Endodermal cell (in vitro differentiated cells): ENCODE measurements at regions not wholly inside any gene's neighbourhood (a gene's known extent, or its start where the extent isn't known, plus 50 kb on each side); places are given as distances from the start of the nearest gene placed in this dataset.

ENCODE experiments used
- DNase-seq: peaks from one replicate; pipeline ENCODE4 v3.0.0-alpha.2; 2017
- H3K27ac ChIP-seq: 2 replicates; pipeline ENCODE4 v1.5.1; 2013; ENCODE audit warnings: mild to moderate bottlenecking, low read depth, low read length, moderate library complexity
- H3K27me3 ChIP-seq: 2 replicates; pipeline ENCODE4 v1.6.1; 2013; ENCODE audit warnings: mild to moderate bottlenecking, low read length, moderate library complexity; ENCODE audit not compliant: insufficient read depth, control insufficient read depth, poor library complexity, severe bottlenecking
- H3K36me3 ChIP-seq: 2 replicates; pipeline ENCODE4 v1.7.0; 2013; ENCODE audit warnings: mild to moderate bottlenecking, low read length, moderate library complexity; ENCODE audit not compliant: control insufficient read depth, insufficient read depth
- H3K4me1 ChIP-seq: one replicate; pipeline ENCODE4 v1.7.0; 2013; ENCODE audit warnings: low read length; ENCODE audit not compliant: control insufficient read depth, insufficient read depth
- H3K4me3 ChIP-seq: 2 replicates; pipeline ENCODE4 v1.5.1; 2013; ENCODE audit warnings: mild to moderate bottlenecking, low read length, moderate library complexity
- H3K9ac ChIP-seq: 2 replicates; pipeline ENCODE4 v1.6.1; 2013; ENCODE audit warnings: mild to moderate bottlenecking, low read length, moderate library complexity; ENCODE audit not compliant: poor library complexity, severe bottlenecking; ENCODE audit errors: extremely low read depth
- H3K9me3 ChIP-seq: 2 replicates; pipeline ENCODE4 v1.6.1; 2013; ENCODE audit warnings: mild to moderate bottlenecking, low read length, moderate library complexity; ENCODE audit not compliant: control insufficient read depth
- H3K27ac Mint-ChIP-seq: 2 replicates; pipeline ENCODE4 v1.8.0; 2020; ENCODE audit warnings: mixed read lengths
- H3K27me3 Mint-ChIP-seq: 2 replicates; pipeline ENCODE4 v1.8.0; 2021; ENCODE audit warnings: mild to moderate bottlenecking, mixed read lengths; ENCODE audit not compliant: insufficient read depth
- H3K36me3 Mint-ChIP-seq: 2 replicates; pipeline ENCODE4 v1.8.0; 2020; ENCODE audit warnings: low read depth, mixed read lengths
- H3K4me1 Mint-ChIP-seq: 2 replicates; pipeline ENCODE4 v1.8.0; 2020; ENCODE audit warnings: mixed read lengths
- H3K4me3 Mint-ChIP-seq: 2 replicates; pipeline ENCODE4 v1.8.0; 2020; ENCODE audit warnings: mild to moderate bottlenecking, moderate library complexity, mixed read lengths
- H3K9me3 Mint-ChIP-seq: 2 replicates; pipeline ENCODE4 v1.8.0; 2020; ENCODE audit warnings: mild to moderate bottlenecking, mixed read lengths
- CTCF ChIP-seq: fragments of 200-600 bp; sonication (generic); conservative IDR thresholded peaks from 2 replicates; pipeline ENCODE4 v1.5.0; 2021; ENCODE audit warnings: antibody characterized with exemption, mild to moderate bottlenecking
- WGBS, 2 experiments: methylation state at CpG; one replicate each; pipeline versions ENCODE4 v1.1.5 to v1.1.7; 2013; ENCODE audit warnings: missing lambda C conversion rate in 2 of 2, mixed read lengths in 1 of 2; ENCODE audit not compliant: insufficient coverage in 1 of 2, insufficient read length in 1 of 2; 5-methylcytosine and 5-hydroxymethylcytosine counted together

GRCh38 chr18:29594493-29594892, 1417.6 kb upstream of the CDH2 start:
- no peaks in the 10 kb centered on the region for H3K4me1 Mint-ChIP-seq
- Histone ChIP-seq H3K36me3 (no peaks in the 10 kb centered on the region), H3K9ac (no peak overlapping the region), H3K4me1 (no peaks in the 10 kb centered on the region), H3K27ac (no peak overlapping the region), H3K9me3 (no peaks in the 10 kb centered on the region), H3K27me3 (no peaks in the 10 kb centered on the region), H3K4me3 (no peak overlapping the region)
- no peak for TF ChIP-seq CTCF
- DNase-seq: no peak
- H3K4me3 Mint-ChIP-seq: no peak overlapping the region
- H3K27ac Mint-ChIP-seq: no peak overlapping the region
- 88% methylated on average over 2 of the region's 2 CpGs; no CpG with 5 or more reads in 1 of the 2 experiments for WGBS, 2 experiments
- H3K27me3 Mint-ChIP-seq: no peaks in the 10 kb centered on the region
- H3K36me3 Mint-ChIP-seq: no peaks in the 10 kb centered on the region
- H3K9me3 Mint-ChIP-seq: no peaks in the 10 kb centered on the region

- no peak overlapping the region for H3K27ac Mint-ChIP-seq
- no peak overlapping the region for H3K27ac ChIP-seq
- H3K4me1 ChIP-seq: no peaks in the 10 kb centered on the region
- 88 to 89% methylated on average over 12 to 17 of the region's 17 CpGs for WGBS, 2 experiments
- H3K36me3 ChIP-seq: no peaks in the 10 kb centered on the region
- H3K4me1 Mint-ChIP-seq: no peaks in the 10 kb centered on the region
- no peaks in the 10 kb centered on the region for H3K9me3 Mint-ChIP-seq
- H3K4me3 Mint-ChIP-seq: no peak overlapping the region
- no peak overlapping the region for H3K4me3 ChIP-seq
- DNase-seq: no peak
- no peak for TF ChIP-seq CTCF
- H3K27me3 Mint-ChIP-seq: no peaks in the 10 kb centered on the region
- H3K36me3 Mint-ChIP-seq: peaks cover 2% of the 10 kb centered on the region
- H3K27me3 ChIP-seq: no peaks in the 10 kb centered on the region
- H3K9me3 ChIP-seq: no peaks in the 10 kb centered on the region
- H3K9ac ChIP-seq: no peak overlapping the region
Measured at GRCh38 chr18:29588446-29589100, 1411.6 kb upstream of the CDH2 start.

- H3K9me3 Mint-ChIP-seq: no peaks in the 10 kb centered on the region
- H3K4me1 Mint-ChIP-seq: no peaks in the 10 kb centered on the region
- H3K36me3 Mint-ChIP-seq: peaks cover 2% of the 10 kb centered on the region
- Histone ChIP-seq H3K9me3 (no peaks in the 10 kb centered on the region), H3K27me3 (no peaks in the 10 kb centered on the region), H3K4me3 (no peak overlapping the region), H3K4me1 (no peaks in the 10 kb centered on the region), H3K27ac (no peak overlapping the region), H3K9ac (no peak overlapping the region), H3K36me3 (no peaks in the 10 kb centered on the region)
- TF ChIP-seq CTCF: no peak
- H3K27me3 Mint-ChIP-seq: no peaks in the 10 kb centered on the region
- 67 to 94% methylated on average over 2 to 3 of the region's 3 CpGs for WGBS, 2 experiments
- H3K27ac Mint-ChIP-seq: no peak overlapping the region
- peak; percentile 79 for DNase-seq
- H3K4me3 Mint-ChIP-seq: no peak overlapping the region
Measured at GRCh38 chr18:29586210-29586609, 1409.3 kb upstream of the CDH2 start.
